Germinal center (tissue), 1 donor: ENCODE measurements at regions not wholly inside any gene's neighbourhood (a gene's known extent, or its start where the extent isn't known, plus 50 kb on each side); places are given as distances from the start of the nearest gene placed in this dataset.

Experiments
- DNase-seq: peaks from one replicate; pipeline ENCODE4 v3.0.0; 2012; ENCODE audit warnings: mixed read lengths, low spot score

DNA sequence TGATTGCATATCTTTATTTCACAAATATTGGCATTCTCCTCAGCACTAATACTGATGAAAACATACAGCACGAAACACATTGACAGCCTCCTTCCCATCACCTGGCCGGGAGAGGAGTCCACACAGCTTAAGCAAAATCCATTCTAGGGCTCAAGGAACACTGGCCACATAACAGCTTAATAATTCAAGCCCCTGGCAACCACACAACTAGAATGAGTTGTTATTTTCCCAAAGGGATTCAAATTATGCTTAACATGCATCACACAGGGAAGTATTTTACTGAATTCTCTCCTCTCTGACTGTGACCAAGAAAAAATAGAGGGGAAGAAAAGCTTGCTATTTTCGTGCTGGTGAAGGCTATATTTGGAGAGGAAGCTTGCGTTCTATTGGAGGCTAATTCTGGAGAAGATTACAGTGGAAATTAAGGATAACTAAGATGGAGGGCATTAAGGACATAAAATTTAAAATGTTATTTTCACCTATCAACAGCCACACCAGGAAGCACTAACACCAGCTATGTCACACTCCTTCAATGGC is 198.5 kb downstream of the ADGRG6 start:
- DNase-seq: no peak

DNA sequence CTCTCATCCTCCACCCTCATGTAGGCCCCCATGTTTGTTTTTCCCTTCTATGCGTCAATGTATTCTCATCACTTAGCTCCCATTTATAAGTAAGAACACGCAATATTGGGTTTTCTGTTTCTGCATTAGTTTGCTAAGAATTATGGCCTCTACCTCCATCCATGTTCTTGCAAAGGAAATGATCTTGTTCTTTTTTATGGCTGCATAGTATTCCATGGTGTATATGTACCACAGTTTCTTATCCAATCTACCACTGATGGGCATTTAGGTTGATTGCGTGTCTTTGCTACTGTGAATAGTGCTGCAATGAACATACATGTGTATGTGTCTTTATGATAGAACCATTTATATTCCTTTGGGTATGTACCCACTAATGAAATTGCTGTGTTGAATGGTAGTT is 200.0 kb downstream of the ADGRG6 start:
- DNase-seq: no peak

DNA sequence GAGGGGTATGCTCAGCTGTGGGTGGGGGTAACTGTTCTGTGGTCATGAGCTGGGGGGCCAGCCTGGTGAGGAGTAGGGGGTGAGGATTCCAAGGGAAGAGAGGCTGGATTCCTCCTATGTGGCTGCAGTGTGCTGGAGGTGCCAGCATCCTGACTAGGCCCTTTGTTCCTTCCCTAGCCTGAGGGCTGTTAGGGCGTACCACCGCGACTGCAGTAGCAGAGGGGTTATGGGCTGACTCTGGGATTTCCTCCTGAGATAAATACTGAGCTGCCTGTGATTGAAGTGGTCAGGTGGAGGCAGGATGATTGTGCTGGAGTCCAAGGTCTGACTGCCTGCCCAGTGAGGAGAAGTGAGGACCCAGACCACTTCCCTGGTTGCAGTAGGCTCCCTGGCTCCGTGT is 205.3 kb downstream of the ADGRG6 start:
- DNase-seq: no peak

DNA sequence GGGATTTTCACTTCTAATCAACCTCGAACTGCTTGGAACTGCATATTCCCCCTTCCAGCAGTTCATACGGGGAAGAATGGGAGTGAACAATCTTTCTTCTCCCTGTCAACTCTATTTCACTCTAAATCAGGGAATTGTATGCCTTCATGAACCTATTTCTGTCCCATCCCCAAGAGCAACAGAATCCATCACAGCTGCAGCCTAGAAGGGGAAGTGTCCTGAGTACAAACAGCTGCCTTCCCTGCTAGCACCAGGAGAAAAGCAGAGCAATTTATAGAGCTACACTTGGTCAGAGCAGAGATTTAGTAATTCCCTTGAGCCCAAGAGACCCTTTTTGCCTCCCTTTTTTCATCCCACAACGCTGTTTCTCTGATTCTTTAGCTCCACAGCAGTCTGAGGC is 208.4 kb downstream of the ADGRG6 start:
- no peak for DNase-seq

DNA sequence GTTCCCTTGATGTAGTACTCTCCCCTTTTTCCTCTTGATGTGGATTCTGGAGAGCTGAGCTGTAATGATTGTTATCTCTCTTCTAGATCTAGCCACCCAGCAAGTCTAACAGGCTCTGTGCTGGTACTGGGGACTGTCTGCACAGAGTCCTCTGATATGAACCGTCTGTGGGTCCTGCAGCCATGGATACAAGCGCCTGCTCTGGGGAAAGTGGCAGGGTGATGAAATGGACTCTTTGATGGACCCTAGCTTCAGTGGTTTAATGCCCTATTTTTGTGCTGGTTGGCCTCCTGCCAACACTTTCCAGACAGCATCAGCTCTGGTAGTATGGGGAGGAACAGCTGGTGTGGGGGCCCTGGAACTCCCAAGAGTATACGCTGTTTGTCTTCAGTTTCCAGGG is 216.3 kb downstream of the ADGRG6 start:
- DNase-seq: no peak

DNA sequence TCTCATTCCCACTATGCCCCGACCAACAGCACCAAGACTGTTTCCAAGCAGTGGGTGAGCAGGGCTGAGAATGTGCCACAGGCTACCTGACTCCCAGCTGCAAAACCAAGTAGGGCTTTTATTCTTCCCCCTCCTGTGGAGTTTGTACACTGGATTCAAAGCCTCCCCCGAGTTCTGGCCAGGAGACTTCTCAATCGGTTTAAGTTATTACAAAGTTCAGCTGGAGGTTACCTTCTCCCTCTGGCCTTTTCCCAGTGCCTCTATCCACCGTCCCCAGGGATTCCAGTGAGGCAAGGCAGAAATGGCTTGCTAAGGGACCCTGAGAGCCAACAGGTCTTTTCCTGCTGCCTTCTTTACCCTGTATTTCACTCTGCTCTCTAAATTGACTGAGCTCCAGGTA is 217.0 kb downstream of the ADGRG6 start:
- DNase-seq: no peak

DNA sequence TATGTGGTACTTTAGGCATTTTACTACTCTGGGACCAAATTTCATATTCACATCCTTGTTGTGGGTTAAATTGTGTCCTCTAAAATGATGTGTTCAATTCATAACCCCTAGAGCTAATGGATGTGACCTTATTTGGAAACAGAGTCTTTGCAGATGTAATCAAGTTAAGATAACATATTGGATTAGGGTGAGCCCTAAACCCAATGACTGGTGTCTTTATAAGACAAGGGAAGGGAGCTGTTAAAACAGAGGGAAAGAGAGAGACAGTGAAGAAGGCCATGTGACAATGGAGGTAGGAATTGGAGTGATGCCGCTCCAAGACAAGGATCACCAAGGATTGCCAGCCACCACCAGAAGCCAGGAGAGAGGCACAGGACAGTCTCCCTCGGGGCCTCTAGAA is 220.0 kb downstream of the ADGRG6 start:
- DNase-seq: no peak

DNA sequence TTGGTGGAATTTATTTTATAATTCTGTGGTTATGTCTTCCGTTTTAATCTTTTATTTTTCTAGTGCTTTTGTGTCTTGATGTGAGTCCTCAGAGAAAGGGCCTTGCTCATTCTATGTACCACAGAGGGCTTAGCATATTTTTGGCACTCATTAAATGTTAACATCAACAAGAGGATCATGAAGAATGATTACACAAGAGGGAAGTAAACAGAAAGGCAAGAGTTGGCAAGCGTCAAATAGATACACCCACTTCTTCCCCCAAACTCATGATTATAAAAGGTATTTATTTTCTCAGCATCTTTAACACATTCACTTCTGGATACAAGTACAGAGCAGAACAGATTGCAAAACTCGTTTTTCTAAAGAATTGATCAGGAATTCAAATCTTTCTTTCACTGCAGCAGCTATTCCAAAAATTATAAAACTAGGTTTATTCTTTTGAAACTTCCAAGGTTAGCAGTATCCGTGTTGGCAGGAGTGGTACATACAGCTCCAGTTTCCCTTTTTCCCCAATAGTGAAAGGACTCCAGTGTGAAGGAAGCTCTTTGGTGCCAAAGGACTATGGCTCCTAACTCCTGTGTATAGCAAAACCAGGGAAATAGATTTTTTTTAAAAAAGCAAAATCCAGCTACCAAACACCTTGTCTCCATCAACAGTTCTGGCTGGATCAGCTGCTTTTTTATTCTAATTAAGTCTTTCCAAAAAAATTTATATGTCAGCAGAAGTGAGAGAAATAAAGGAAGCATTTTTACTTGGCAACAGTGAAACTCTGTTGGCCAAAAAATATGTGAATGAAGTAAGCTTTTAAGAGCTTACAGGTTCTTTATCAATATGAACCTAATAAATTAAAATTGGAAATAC is 221.9 kb downstream of the ADGRG6 start:
- no peak for DNase-seq

DNA sequence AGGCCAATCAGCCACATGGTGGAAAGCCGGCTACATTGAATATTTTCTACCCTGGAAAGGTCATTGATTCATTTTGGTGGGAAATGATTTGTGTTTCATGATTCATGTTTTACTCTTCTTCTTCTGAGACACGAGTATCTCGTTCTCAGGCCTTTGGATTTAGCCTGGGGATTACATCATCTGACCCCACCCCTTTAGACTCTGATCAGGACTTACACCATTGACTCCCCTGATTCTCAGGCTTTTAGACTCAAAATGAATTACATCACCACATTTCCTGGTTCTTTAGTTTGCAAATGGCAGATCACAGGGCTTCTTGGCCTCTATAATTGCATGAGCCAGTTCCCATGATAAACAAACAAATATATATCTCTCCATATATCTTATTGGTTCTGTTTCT is 228.8 kb downstream of the ADGRG6 start:
- no peak for DNase-seq

DNA sequence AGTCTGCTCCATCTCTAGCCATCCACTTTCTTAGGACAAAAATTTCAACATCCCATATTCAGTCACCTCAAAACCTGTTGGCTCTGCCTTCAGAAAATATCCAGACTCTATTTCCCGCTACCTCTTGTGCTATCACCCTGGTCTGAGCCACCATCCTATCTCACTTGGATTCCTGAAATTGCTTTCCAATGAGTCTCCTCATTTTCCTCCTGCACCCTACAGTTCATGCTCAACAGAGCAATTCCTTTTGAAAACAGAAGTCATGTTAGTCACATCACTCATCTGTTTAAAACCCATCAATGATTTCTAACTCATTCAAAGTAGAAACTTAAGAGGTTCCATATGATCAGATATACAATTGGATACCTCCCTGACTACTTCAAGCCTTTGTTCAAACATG is 229.9 kb downstream of the ADGRG6 start:
- no peak for DNase-seq

DNA sequence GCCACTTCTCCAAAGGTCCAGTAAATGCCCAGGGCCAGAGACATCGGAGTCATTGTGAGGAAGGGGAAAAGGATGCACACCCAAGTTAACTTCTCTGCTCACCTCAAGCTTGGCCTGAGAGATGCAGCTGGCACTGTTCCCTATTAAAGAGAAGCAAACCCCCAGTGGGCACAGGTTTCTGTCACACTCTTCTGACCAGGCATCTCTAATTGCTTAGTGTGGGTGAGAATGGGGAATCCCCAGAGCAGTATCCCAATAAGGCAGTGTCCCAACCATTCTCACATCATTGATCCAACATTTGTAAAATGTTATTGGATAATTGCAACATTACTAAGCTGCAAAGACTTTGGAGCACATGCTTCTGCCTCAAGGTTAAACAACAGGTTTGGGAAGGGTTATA is 232.3 kb downstream of the ADGRG6 start:
- no peak for DNase-seq

DNA sequence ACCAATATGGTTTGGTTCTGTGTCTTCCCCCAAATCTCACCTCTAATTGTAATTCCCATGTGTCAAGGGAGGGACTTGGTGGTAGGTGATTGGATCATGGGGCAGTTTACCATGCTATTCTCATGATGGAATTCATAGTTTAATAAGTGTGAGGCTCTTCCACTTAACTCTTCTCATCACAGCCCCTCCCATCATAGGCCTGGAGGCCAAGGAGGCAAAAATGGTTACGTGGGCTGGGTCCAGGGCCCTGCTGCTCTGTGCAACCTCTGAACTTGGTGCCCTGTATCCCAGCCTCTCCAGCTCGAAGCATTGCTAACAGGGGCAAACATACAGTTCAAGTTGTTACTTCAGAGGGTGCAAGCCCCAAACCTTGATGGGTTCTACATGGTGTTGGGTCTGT is 232.7 kb downstream of the ADGRG6 start:
- no peak for DNase-seq

DNA sequence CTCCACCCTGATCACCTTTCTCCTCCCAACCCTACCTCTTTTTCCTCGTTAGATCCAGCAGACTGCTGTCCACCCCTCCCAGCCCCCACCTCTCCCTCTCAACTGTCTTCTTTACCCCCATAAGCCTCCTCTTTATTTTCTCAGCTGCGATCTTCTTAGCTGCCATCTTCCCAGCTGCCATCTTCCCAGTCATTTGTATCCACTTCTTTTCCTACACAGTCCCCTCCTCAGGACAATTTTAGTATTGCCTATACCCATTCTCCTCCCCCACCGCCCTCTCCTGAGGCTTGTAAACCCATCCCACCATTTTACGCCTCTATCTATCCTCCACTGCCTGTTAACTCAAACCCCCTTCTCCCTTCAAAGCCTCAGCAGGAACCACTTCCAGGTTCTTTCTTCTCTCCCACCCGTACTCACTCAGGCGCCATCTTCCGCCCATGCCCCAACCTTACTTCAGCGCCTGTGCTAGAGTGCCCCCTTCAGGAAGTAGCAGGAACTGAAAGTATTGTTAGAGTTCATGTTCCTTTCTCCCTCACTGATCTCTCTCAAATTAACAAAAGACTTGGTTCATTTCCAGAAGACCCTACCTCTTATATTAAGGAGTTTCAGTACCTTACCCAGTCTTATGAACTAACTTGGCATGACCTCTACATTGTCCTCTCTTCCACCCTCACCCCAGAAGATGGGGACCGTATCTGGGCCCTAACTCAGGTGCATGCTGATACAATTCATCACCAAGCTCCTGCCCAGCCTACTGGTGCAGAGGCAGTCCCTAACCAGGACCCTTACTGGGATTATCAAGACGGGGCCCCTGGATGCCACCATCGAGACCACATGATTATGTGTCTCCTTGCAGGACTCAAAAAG is 236.0 kb downstream of the ADGRG6 start:
- no peak for DNase-seq

DNA sequence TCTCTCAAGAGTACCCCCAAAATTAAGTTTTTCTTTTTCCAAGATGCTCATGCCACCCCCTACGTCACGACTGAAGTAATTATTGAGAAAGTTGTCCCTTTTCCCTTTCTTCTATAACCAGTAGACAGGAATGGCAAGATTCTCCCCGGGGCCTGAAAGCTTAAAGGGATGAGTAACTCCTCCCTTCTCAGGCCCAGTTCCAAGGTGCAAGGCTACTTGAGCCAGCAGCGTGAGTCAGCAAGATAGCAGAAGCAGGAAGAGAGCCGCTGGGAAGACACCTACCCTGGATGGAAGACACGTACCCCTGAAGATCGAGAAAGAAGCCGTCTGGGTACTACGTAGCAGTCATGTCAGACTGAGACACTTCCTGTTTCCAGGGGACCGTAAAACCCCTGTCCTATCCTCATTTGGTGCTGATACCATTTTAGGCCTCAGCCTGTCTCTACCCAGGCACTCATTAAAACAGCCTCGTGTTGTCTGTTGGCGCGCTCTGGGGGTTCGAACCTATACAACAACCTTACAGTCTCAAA is 241.0 kb downstream of the ADGRG6 start:
- DNase-seq: no peak

DNA sequence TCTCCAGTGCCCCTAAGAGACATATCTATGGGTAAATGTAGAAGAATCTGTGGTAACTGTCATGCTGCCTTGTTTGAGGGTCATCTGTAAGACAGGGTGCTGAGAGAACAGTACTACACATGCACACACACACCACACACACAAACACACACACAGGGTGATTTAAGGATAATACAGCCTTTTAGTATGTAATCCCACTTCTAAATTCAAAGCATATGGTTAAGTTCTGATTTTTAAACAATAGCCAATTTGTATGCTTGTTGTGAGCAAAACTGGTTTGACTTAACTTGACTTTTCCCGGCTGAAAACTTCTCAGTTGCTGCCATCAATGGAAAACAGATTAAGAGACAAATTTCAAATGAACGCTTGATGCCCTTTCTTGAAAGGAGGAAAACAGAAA is 241.8 kb downstream of the ADGRG6 start:
- no peak for DNase-seq

DNA sequence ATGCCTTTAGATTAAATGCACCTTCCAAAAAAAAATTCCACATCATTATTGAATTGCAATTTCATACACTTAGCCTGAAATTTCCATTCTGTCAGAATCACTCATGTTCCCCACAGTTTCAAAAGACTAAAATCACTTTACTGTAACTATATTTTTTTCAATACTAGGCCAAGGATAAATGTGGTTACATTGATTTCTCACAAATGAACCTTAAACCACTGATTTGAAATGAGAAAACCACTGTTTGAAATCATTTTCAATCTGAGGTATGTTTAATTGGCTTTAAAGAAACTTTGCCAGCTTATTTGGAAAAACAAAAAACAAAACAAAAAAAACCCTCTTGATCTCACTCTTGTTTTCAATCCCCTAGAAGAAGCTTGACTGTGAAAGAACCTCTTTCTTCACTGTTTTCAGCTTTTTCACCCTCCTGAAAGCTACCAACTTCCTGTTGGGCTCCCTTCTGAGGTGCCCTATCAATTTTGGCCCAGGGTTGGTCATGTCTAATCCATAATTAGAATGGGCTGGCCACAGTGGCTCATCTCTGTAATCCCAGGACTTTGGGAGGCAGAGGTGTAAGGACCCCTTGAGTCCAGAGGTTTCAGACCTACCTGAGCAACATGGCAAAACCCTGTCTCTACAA is 242.5 kb downstream of the ADGRG6 start:
- DNase-seq: no peak

DNA sequence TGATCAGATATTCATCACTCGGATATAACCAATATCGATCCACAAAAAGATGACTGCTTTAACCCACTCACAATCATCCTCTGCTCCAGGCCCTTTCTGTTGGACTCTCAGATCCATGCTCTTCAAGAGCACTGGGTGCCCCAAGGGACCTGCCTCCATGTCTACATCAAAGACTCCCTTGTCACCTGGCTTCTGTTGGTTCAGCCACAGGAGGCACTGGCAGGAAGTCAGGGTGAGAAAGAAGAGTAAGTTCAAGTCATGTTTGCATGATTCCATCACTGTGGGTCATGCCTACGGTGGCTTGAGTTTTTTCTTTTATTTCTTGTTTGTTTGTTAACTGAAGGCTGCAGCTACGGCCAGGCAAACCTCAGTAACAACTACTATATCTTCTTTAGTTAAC is 243.3 kb downstream of the ADGRG6 start:
- DNase-seq: no peak

DNA sequence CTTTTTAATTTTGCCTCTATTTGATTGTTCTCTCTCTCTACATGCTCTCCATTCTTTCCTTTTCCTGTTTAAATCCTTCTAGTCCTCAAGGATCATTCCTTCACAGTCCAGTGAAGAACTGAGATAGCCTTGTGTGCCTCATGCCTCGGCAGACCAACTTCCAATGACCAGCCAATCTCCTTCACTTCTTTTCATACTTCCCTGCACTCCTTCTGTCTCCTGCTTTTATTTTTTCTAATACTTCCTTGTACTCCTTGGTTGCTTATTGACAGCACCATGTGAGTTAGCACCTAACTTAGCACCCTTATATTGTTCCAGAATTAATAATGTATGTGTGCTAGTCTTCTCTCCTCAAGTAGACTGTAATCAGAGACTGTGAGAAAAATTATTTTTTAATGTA is 246.8 kb downstream of the ADGRG6 start:
- no peak for DNase-seq

DNA sequence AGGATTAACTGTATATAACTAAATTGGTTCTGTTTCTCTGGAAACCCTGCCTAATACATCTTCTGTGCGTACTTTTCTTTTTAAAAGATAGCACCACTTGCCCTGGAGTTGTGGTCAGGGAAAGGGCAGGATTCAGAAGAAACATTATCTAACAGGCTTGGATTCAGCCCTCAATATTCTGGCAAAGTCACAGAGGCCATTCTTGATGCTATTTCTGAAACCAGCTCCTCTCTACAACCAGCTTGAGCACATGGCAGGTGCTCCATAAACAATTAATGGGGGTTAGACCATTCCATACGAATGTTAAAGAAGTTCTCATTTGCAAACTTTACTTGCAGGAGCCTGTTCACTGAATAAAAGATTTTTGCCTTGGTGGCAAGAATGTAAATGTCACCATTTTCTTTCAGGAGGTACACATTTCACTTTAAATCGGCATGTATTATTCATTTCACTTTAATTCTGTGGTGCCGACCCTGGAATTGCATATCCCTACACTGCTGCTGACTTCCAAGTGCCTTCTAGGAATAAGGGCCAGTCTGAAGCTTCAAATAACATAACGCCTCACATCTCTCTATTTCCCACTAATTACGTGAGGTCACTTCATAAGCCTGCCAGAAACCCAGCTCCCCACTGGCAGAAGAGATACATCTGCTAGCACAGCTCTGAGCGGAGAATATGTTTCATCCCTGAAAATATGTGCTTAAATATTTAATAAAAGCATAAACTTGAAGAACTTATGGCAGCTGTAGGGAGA is 248.7 kb downstream of the ADGRG6 start:
- DNase-seq: no peak

DNA sequence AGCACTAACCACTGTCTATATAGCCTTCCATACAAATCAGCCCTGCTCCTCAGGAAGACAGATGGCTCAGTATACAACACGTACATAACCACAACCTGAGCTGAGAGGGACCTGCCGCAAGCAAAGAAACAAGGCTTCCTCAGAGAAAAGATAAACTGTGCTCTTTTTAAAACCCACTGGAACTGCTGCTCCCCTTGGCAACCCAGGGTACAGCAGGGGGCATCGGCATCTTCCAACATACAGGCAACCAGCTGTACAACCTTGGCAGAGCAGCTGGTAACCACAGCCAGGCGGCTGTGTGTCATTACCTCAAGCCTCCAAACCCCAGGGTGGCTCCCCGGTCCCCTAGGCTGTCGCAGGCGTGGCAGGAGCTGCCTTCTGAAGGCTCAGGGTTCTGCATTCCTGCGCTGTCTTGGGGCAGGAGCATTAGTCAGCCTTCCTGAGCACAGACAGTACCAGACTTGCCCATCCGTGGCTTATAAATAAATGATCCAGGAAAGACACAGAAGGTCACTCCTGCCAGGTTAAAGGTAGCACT is 249.5 kb downstream of the ADGRG6 start:
- no peak for DNase-seq

DNA sequence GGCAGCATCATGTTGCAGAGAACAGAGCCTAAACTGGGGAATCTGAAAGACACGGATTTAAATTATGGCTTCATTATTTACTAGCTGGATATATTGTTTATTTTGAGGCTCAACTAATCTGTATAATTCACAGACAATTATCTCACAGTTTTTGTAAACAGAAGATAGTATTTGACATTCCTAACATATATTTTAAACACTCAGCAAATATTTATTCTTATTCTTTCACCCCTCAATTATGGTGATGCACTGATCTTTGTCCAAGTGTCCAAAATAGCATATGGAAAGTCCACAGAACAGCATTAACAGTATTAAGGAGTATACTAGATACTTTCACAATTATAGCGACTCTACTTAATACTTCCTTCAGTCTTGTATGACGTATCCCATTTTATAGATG is 257.0 kb downstream of the ADGRG6 start:
- no peak for DNase-seq
